Central memory CD8-positive, alpha-beta T cell (primary cell): ENCODE measurements at regions not wholly inside any gene's neighbourhood (a gene's known extent, or its start where the extent isn't known, plus 50 kb on each side); places are given as distances from the start of the nearest gene placed in this dataset.
"Not testable (repeated sequence)": the region's sequence is repeated elsewhere in the genome, so short reads cannot be mapped to it uniquely, and the experiment has no call there.

Source experiments
- ATAC-seq: fragments of 150-1000 bp; cut with Tn5 transposase; replicated peaks from 2 replicates; pipeline ENCODE4 v1.10.0; 2022; ENCODE audit warnings: mild to moderate bottlenecking, moderate FRiP score, moderate number of reproducible peaks; ENCODE audit not compliant: poor library complexity, severe bottlenecking; ENCODE audit errors: extremely low read depth
- DNase-seq, 2 donors: peaks; one replicate each; pipeline ENCODE4 v3.0.0; 2021; ENCODE audit warnings: low spot score in 2 of 2
- H3K27ac Mint-ChIP-seq: one replicate; pipeline ENCODE4 v1.8.0; 2022; ENCODE audit warnings: low read depth, mild to moderate bottlenecking, moderate library complexity, mixed read lengths
- H3K27me3 Mint-ChIP-seq: one replicate; pipeline ENCODE4 v1.8.0; 2022; ENCODE audit warnings: mixed read lengths
- H3K36me3 Mint-ChIP-seq: one replicate; pipeline ENCODE4 v1.8.0; 2022; ENCODE audit warnings: mild to moderate bottlenecking, moderate library complexity, mixed read lengths; ENCODE audit not compliant: insufficient read depth
- H3K4me1 Mint-ChIP-seq: one replicate; pipeline ENCODE4 v1.8.0; 2022; ENCODE audit warnings: mixed read lengths
- H3K4me3 Mint-ChIP-seq: one replicate; pipeline ENCODE4 v1.8.0; 2022; ENCODE audit warnings: mild to moderate bottlenecking, moderate library complexity, mixed read lengths
- H3K9me3 Mint-ChIP-seq: one replicate; pipeline ENCODE4 v1.8.0; 2022; ENCODE audit warnings: mixed read lengths

- DNase-seq (no peak), ATAC-seq (no peak)
- no peaks in the 10 kb centered on the region for H3K36me3 Mint-ChIP-seq
- H3K9me3 Mint-ChIP-seq = no peaks in the 10 kb centered on the region
- no peaks in the 10 kb centered on the region for H3K27me3 Mint-ChIP-seq
- no peak overlapping the region for H3K27ac Mint-ChIP-seq
- no peak overlapping the region for H3K4me3 Mint-ChIP-seq
- no peaks in the 10 kb centered on the region for H3K4me1 Mint-ChIP-seq
Observed at GRCh38 chr9:100720922-100721321, 143.0 kb downstream of the CAVIN4 start.

GRCh38 chr9:100724886-100725285 lies 147.0 kb downstream of the CAVIN4 start:
- H3K4me1 Mint-ChIP-seq = no peaks in the 10 kb centered on the region
- no peaks in the 10 kb centered on the region for H3K27me3 Mint-ChIP-seq
- no peak for DNase-seq
- H3K27ac Mint-ChIP-seq = no peak overlapping the region
- no peak overlapping the region for H3K4me3 Mint-ChIP-seq
- ATAC-seq = no peak
- no peaks in the 10 kb centered on the region for H3K9me3 Mint-ChIP-seq
- H3K36me3 Mint-ChIP-seq = no peaks in the 10 kb centered on the region

- Mint-ChIP-seq H3K27me3 (no peaks in the 10 kb centered on the region), H3K9me3 (no peaks in the 10 kb centered on the region), H3K4me1 (no peaks in the 10 kb centered on the region), H3K36me3 (no peaks in the 10 kb centered on the region), H3K4me3 (no peak overlapping the region), H3K27ac (no peak overlapping the region)
- ATAC-seq (no peak), DNase-seq (no peak)
Observed at GRCh38 chr9:100725371-100725770, 147.5 kb downstream of the CAVIN4 start.

DNA sequence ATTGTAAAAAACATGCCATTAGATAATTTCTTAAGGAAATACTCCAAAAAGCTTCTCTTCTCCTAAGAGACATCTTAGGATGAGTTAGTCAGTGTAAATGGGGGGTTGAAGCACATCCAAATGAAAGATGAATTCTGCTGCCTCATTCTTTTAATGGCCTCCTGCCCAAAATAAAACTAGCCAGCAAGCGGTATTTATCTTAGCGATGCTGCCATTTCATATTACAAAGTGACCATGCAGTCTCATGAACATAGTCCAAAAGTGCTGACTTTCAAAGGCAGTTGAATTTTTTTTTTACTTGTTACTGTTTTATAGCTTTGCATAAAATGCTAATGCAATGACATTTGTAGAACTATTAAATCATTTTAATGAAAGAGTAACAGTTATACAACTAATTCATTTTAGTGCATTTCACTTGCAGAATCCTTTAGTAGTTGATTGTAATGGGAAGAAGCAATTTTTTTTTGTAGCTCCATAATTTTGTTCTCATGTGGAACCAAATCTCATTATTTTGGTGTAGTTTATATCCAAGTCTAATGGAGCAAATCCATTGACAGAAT lies 151.5 kb downstream of the CAVIN4 start:
- Mint-ChIP-seq H3K27ac (no peak overlapping the region), H3K9me3 (peaks cover 6% of the 10 kb centered on the region), H3K36me3 (no peaks in the 10 kb centered on the region), H3K4me3 (no peak overlapping the region), H3K4me1 (no peaks in the 10 kb centered on the region), H3K27me3 (no peaks in the 10 kb centered on the region)
- ATAC-seq (no peak), DNase-seq (no peak)

- no peak for ATAC-seq
- peaks cover 10% of the 10 kb centered on the region for H3K9me3 Mint-ChIP-seq
- no peak overlapping the region for H3K27ac Mint-ChIP-seq
- H3K36me3 Mint-ChIP-seq = no peaks in the 10 kb centered on the region
- no peaks in the 10 kb centered on the region for H3K4me1 Mint-ChIP-seq
- no peak for DNase-seq
- H3K4me3 Mint-ChIP-seq = no peak overlapping the region
- H3K27me3 Mint-ChIP-seq = no peaks in the 10 kb centered on the region
Observed at GRCh38 chr9:100730086-100730485, 152.2 kb downstream of the CAVIN4 start.

GRCh38 chr9:100731038-100731556 lies 153.2 kb downstream of the CAVIN4 start:
- no peak for DNase-seq
- peaks cover 10% of the 10 kb centered on the region for H3K9me3 Mint-ChIP-seq
- no peak overlapping the region for H3K27ac Mint-ChIP-seq
- no peaks in the 10 kb centered on the region for H3K36me3 Mint-ChIP-seq
- no peaks in the 10 kb centered on the region for H3K4me1 Mint-ChIP-seq
- ATAC-seq = no peak
- H3K4me3 Mint-ChIP-seq = no peak overlapping the region
- no peaks in the 10 kb centered on the region for H3K27me3 Mint-ChIP-seq

DNA sequence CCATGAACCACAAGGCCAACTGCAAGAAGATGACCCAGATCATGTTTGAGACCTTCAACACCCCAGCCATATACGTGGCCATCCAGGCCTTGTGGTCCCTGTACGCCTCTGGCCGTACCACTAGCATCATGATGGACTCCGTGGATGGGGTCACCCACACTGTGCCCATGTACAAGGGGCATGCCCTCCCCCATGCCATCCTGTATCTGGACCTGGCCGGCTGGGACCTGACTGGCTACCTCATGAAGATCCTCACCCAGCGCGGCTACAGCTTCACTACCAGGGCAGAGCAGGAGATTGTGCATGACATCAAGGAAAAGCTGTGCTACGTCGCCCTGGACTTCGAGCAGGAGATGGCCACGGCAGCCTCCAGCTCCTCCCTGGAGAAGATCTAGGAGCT lies 153.7 kb downstream of the CAVIN4 start:
- no peaks in the 10 kb centered on the region for H3K4me1 Mint-ChIP-seq
- H3K4me3 Mint-ChIP-seq = no peak overlapping the region
- ATAC-seq (no peak), DNase-seq (no peak)
- peaks cover 10% of the 10 kb centered on the region for H3K9me3 Mint-ChIP-seq
- H3K27me3 Mint-ChIP-seq = no peaks in the 10 kb centered on the region
- H3K36me3 Mint-ChIP-seq = peaks cover 2% of the 10 kb centered on the region
- no peak overlapping the region for H3K27ac Mint-ChIP-seq

- no peak for DNase-seq
- H3K27me3 Mint-ChIP-seq = no peaks in the 10 kb centered on the region
- H3K9me3 Mint-ChIP-seq = peaks cover 34% of the 10 kb centered on the region
- H3K27ac Mint-ChIP-seq = no peak overlapping the region
- H3K4me1 Mint-ChIP-seq = no peaks in the 10 kb centered on the region
- no peak overlapping the region for H3K4me3 Mint-ChIP-seq
- no peak for ATAC-seq
- H3K36me3 Mint-ChIP-seq = peaks cover 2% of the 10 kb centered on the region
Observed at GRCh38 chr9:100739208-100739607, 161.3 kb downstream of the CAVIN4 start.

DNA sequence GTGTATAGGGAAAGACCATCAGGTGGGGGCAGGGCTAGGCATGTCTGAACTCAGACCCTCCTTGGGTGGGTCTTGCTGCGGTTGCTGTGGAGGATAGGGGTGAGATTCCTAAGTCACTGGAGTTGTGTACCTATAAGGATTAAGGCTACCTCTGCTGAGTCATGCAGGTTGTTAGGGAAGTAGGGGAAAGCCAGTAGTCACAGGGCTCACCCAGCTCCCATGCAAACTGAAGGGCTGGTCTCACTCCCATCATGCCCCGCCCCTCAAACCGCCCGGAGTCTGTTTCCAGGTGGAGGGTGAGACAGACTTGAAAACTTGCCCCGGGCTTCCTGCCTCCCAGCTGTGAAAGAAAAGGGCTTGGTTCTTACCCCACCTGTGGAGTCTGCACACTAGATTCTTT lies 161.8 kb downstream of the CAVIN4 start:
- Mint-ChIP-seq H3K27me3 (no peaks in the 10 kb centered on the region), H3K4me3 (no peak overlapping the region), H3K9me3 (peaks cover 32% of the 10 kb centered on the region), H3K4me1 (no peaks in the 10 kb centered on the region), H3K27ac (no peak overlapping the region), H3K36me3 (peaks cover 2% of the 10 kb centered on the region)
- no peak for ATAC-seq
- no peak for DNase-seq

DNA sequence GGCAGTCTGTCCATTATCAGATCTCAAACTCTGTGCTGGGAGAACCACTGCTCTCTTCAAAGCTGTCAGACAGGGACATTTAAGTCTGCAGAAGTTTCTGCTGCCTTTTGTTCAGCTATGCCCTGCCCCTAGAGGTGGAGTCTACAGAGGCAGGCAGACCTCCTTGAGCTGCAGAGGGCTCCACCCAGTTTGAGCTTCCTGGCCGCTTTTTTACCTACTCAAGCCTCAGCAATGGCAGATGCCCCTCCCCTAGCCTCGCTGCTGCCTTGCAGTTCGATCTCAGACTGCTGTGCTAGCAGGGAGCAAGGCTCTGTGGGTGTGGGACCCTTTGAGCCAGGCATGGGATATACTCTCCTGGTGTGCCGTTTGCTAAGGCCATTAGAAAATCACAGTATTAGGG lies 171.1 kb downstream of the CAVIN4 start:
- H3K9me3 Mint-ChIP-seq, H3K27ac Mint-ChIP-seq, H3K36me3 Mint-ChIP-seq, H3K4me3 Mint-ChIP-seq, DNase-seq, ATAC-seq, H3K4me1 Mint-ChIP-seq, H3K27me3 Mint-ChIP-seq: not testable (repeated sequence)

GRCh38 chr9:100756217-100756616 lies 178.3 kb downstream of the CAVIN4 start:
- Mint-ChIP-seq H3K9me3 (peaks cover 9% of the 10 kb centered on the region), H3K27me3 (peaks cover 9% of the 10 kb centered on the region), H3K4me3 (no peak overlapping the region), H3K4me1 (no peaks in the 10 kb centered on the region), H3K36me3 (no peaks in the 10 kb centered on the region), H3K27ac (no peak overlapping the region)
- DNase-seq (no peak), ATAC-seq (no peak)

DNA sequence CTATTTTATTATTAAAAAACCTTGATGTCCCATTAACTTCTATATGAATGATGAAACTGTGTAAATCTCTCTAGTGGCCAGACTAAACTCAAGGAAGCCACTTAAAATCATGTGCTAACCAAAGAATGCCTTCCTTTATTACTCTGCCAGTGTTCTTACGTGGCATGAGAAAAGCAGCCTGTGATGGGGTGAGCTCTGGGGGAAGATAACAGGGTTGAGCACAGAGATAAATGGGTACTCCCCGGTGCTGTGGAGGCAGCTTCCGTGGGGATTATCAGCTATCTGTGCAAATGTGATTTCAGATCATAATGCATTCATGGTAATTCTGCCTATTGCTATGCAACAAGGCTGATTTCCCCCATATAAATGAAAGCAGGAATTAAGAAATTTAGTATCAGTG lies 181.3 kb downstream of the CAVIN4 start:
- Mint-ChIP-seq H3K4me3 (no peak overlapping the region), H3K27me3 (peaks cover 9% of the 10 kb centered on the region), H3K27ac (no peak overlapping the region), H3K4me1 (no peaks in the 10 kb centered on the region), H3K9me3 (peaks cover 13% of the 10 kb centered on the region), H3K36me3 (no peaks in the 10 kb centered on the region)
- ATAC-seq (no peak), DNase-seq (no peak)

- no peaks in the 10 kb centered on the region for H3K36me3 Mint-ChIP-seq
- no peak for ATAC-seq
- no peak overlapping the region for H3K27ac Mint-ChIP-seq
- no peak overlapping the region for H3K4me3 Mint-ChIP-seq
- H3K9me3 Mint-ChIP-seq = peaks cover 11% of the 10 kb centered on the region
- no peaks in the 10 kb centered on the region for H3K4me1 Mint-ChIP-seq
- H3K27me3 Mint-ChIP-seq = peaks cover 9% of the 10 kb centered on the region
- DNase-seq = no peak
Observed at GRCh38 chr9:100761276-100761802, 183.5 kb downstream of the CAVIN4 start.
